ENCODE measurements at regions not wholly inside any gene's neighbourhood (a gene's known extent, or its start where the extent isn't known, plus 50 kb on each side); places are given as distances from the start of the nearest gene placed in this dataset.
A peak's percentile ranks its signal among the peaks of the same experiment; 100 is the strongest.

- H3K79me2 ChIP-seq (ENCODE audit: control insufficient read depth, insufficient read depth, low read length), result no peaks in the 10 kb centered on the region
- H2AFZ ChIP-seq (ENCODE audit: low read depth, low read length), result no peak overlapping the region
- dilution Hi-C loops (cut with MboI; ENCODE audit: extremely low pct_ligation_motif_present, low sequenced_read_pairs) (no loop called here), intact Hi-C loops (cut with micrococcal nuclease) (no loop called here)
- no peaks in the 10 kb centered on the region for H3K9me1 ChIP-seq (replicated peaks; ENCODE audit: control insufficient read depth, extremely low read depth, insufficient read depth, low read length)
- TF ChIP-seq JUN (IDR thresholded peaks at IDR 0.05; ENCODE audit: borderline replicate concordance, insufficient read depth, insufficient read length, low read depth), result no peak
- POLR2A ChIA-PET, result no interaction called here
- H3K4me1 ChIP-seq (ENCODE audit: control insufficient read depth, extremely low read depth, insufficient read depth, low read length), result no peaks in the 10 kb centered on the region
- no peaks in the 10 kb centered on the region for H4K20me1 ChIP-seq (replicated peaks; ENCODE audit: control insufficient read depth, extremely low read depth, insufficient read depth, low read length)
- H3K36me3 ChIP-seq (ENCODE audit: control insufficient read depth in 2 of 2, extremely low read depth in 1 of 2, insufficient read depth in 2 of 2, low read length in 2 of 2), result no peaks in the 10 kb centered on the region
- CTCF ChIA-PET, result no interaction called here
- no peak overlapping the region for H3K4me3 ChIP-seq (replicated peaks in 1 of 3; ENCODE audit: insufficient read depth in 1 of 3, low read depth in 1 of 3, low read length in 3 of 3)
- no peaks in the 10 kb centered on the region for H3K9me3 ChIP-seq (replicated peaks; ENCODE audit: control insufficient read depth, insufficient read depth, low read length)
- DNase-seq (ENCODE audit: low read depth, low spot score) (no peak), FAIRE-seq (peak; percentile 60)
- H3K9ac ChIP-seq (replicated peaks; ENCODE audit: extremely low read depth, insufficient read depth, low read length), result no peak overlapping the region
- no TSS peak for BruUV-seq (replicated peaks)
- no peak overlapping the region for H3K27ac ChIP-seq (ENCODE audit: insufficient read depth, low read depth, low read length)
- no peaks in the 10 kb centered on the region for H3K27me3 ChIP-seq (ENCODE audit: control insufficient read depth in 2 of 2, insufficient read depth in 2 of 2, low read length in 2 of 2)
- no peak overlapping the region for H3K4me2 ChIP-seq (ENCODE audit: insufficient read depth, low read length)
Measured at GRCh38 chr21:19844334-19844733, 1153.9 kb upstream of the NCAM2 start.

DNA sequence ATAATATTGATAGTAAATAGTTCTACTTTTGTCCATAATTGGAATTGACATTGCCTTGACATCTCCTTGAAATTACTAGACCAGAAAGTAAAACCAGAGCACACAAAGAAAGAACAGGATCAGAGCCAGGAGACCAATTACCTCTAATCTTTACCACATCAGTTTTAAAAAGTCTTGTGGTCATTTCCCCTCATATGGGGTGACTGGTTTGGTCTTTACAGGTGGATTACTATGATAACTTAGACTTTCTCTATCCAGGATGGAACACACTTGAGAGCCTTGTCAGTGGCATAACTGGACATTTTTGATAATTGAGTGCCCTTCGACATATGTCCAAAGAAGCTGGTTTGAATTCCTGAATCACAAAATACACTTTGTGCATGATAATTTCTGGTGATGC is 1148.1 kb upstream of the NCAM2 start:
- no peak for TF ChIP-seq EZH2 (IDR thresholded peaks at IDR 0.05; ENCODE audit: borderline replicate concordance, low read depth, low read length, severe bottlenecking)
- no peak for TF ChIP-seq FOS (IDR thresholded peaks at IDR 0.05; ENCODE audit: borderline replicate concordance, insufficient read depth, low read length)
- TF ChIP-seq POLR2AphosphoS5 (IDR thresholded peaks at IDR 0.05; ENCODE audit: insufficient read depth, low read depth, low read length), result no peak
- TF ChIP-seq, protein P1, sequence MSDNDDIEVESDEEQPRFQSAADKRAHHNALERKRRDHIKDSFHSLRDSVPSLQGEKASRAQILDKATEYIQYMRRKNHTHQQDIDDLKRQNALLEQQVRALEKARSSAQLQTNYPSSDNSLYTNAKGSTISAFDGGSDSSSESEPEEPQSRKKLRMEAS (IDR thresholded peaks at IDR 0.05; ENCODE audit: insufficient read depth, insufficient read length), result no peak
- TF ChIP-seq CTCF (IDR thresholded peaks at IDR 0.05; ENCODE audit: extremely low read depth in 1 of 2, insufficient read depth in 1 of 2, low read depth in 1 of 2, low read length in 2 of 2), result no peak
- no peak for TF ChIP-seq MYC (IDR thresholded peaks at IDR 0.05; ENCODE audit: low read depth, low read length)
- TF ChIP-seq GATA2 (IDR thresholded peaks at IDR 0.05; ENCODE audit: insufficient read depth, insufficient read length, low read depth, low read length), result no peak
- no peak for TF ChIP-seq JUN (IDR thresholded peaks at IDR 0.05; ENCODE audit: borderline replicate concordance, insufficient read depth, insufficient read length, low read depth)
- no peak for TF ChIP-seq POLR2A (IDR thresholded peaks at IDR 0.05; ENCODE audit: low read depth, low read length)
- no TSS peak for BruUV-seq (replicated peaks)
- H4K20me1 ChIP-seq (replicated peaks; ENCODE audit: control insufficient read depth, extremely low read depth, insufficient read depth, low read length), result no peaks in the 10 kb centered on the region
- no peak overlapping the region for H3K9ac ChIP-seq (replicated peaks; ENCODE audit: extremely low read depth, insufficient read depth, low read length)
- intact Hi-C loops (cut with micrococcal nuclease), result no loop called here
- H3K9me3 ChIP-seq (replicated peaks; ENCODE audit: control insufficient read depth, insufficient read depth, low read length), result no peaks in the 10 kb centered on the region
- no peak overlapping the region for H2AFZ ChIP-seq (ENCODE audit: low read depth, low read length)
- no peak overlapping the region for H3K4me2 ChIP-seq (ENCODE audit: insufficient read depth, low read length)
- no peaks in the 10 kb centered on the region for H3K36me3 ChIP-seq (ENCODE audit: control insufficient read depth in 2 of 2, extremely low read depth in 1 of 2, insufficient read depth in 2 of 2, low read length in 2 of 2)
- POLR2A ChIA-PET, result no interaction called here
- H3K4me3 ChIP-seq (replicated peaks in 1 of 3; ENCODE audit: insufficient read depth in 1 of 3, low read depth in 1 of 3, low read length in 3 of 3), result no peak overlapping the region
- H3K79me2 ChIP-seq (ENCODE audit: control insufficient read depth, insufficient read depth, low read length), result no peaks in the 10 kb centered on the region
- CTCF ChIA-PET, result no interaction called here
- dilution Hi-C loops (cut with MboI; ENCODE audit: extremely low pct_ligation_motif_present, low sequenced_read_pairs), result no loop called here
- FAIRE-seq, result no peak
- DNase-seq (ENCODE audit: low read depth, low spot score), result no peak
- H3K4me1 ChIP-seq (ENCODE audit: control insufficient read depth, extremely low read depth, insufficient read depth, low read length), result no peaks in the 10 kb centered on the region
- H3K9me1 ChIP-seq (replicated peaks; ENCODE audit: control insufficient read depth, extremely low read depth, insufficient read depth, low read length), result no peaks in the 10 kb centered on the region
- no peaks in the 10 kb centered on the region for H3K27me3 ChIP-seq (ENCODE audit: control insufficient read depth in 2 of 2, insufficient read depth in 2 of 2, low read length in 2 of 2)
- H3K27ac ChIP-seq (ENCODE audit: insufficient read depth, low read depth, low read length), result no peak overlapping the region

All from endothelial cell of umbilical vein (primary cell).